Endothelial cell of umbilical vein (primary cell): ENCODE measurements at regions not wholly inside any gene's neighbourhood (a gene's known extent, or its start where the extent isn't known, plus 50 kb on each side); places are given as distances from the start of the nearest gene placed in this dataset.

Source experiments
- BruUV-seq: library from RNA; stranded (reverse); fragments of 400-500 nt; replicated peaks from 2 replicates; lab custom pipeline; 2021; lab: Mats Ljungman, UMichigan
- CTCF ChIA-PET: fragments of 300-600, 350-600 bp; sonication (Branson Sonifier 250); formaldehyde crosslinking; loops from one replicate; lab custom pipeline; 2021; ENCODE audit warnings: antibody characterized with exemption, inconsistent platforms; lab: Charles Lee
- POLR2A ChIA-PET: fragments of 300-600, 350-600 bp; sonication (Branson Sonifier 250); formaldehyde crosslinking; loops from one replicate; lab custom pipeline; 2021; ENCODE audit warnings: antibody characterized with exemption, inconsistent platforms; lab: Charles Lee
- DNase-seq: peaks from one replicate; pipeline ENCODE4 v3.0.0-alpha.2; 2011; ENCODE audit warnings: low read depth, low spot score
- FAIRE-seq: peaks from 2 replicates; lab custom pipeline; 2011; peaks lifted over from hg19 to GRCh38; lab: Jason Lieb, UNC
- H2AFZ ChIP-seq: 2 replicates; pipeline ENCODE4 v1.6.0; 2012; ENCODE audit warnings: low read depth, low read length, control low read depth, inconsistent platforms
- H3K27ac ChIP-seq: 2 replicates; pipeline ENCODE4 v1.5.1; 2011; ENCODE audit warnings: low read depth, mild to moderate bottlenecking, control low read depth, low read length, moderate library complexity; ENCODE audit not compliant: insufficient read depth
- H3K27me3 ChIP-seq, 2 experiments: 2 replicates each; pipeline versions ENCODE4 v1.6.0 to v1.6.1; 2011; ENCODE audit warnings: low read length in 2 of 2, mixed read lengths in 1 of 2; ENCODE audit not compliant: control insufficient read depth in 2 of 2, insufficient read depth in 2 of 2
- H3K36me3 ChIP-seq, 2 experiments: 2 replicates in 1 of 2; 3 replicates in 1 of 2; pipeline ENCODE4 v1.5.1; 2011; ENCODE audit warnings: low read length in 2 of 2, mild to moderate bottlenecking in 1 of 2, moderate library complexity in 1 of 2; ENCODE audit not compliant: control insufficient read depth in 2 of 2, insufficient read depth in 2 of 2; ENCODE audit errors: extremely low read depth in 1 of 2
- H3K4me1 ChIP-seq: 3 replicates; pipeline ENCODE4 v1.5.1; 2011; ENCODE audit warnings: mild to moderate bottlenecking, low read length; ENCODE audit not compliant: control insufficient read depth, insufficient read depth; ENCODE audit errors: extremely low read depth
- H3K4me2 ChIP-seq: 2 replicates; pipeline ENCODE4 v1.6.1; 2011; ENCODE audit warnings: low read length, control low read depth, mixed read lengths; ENCODE audit not compliant: insufficient read depth
- H3K4me3 ChIP-seq, 3 experiments: fragments of 200-600 bp in 1 of 3; sonication (generic), shearing (Covaris generic) in 1 of 3; replicated peaks in 1 of 3; 2 replicates each; pipeline ENCODE4 v1.5.1; 2011 to 2016; ENCODE audit warnings: control low read depth in 3 of 3, low read length in 3 of 3, mild to moderate bottlenecking in 2 of 3, inconsistent platforms in 1 of 3, low read depth in 1 of 3, moderate library complexity in 1 of 3; ENCODE audit not compliant: insufficient read depth in 1 of 3
- H3K79me2 ChIP-seq: 2 replicates; pipeline ENCODE4 v1.6.0; 2012; ENCODE audit warnings: low read length, inconsistent platforms; ENCODE audit not compliant: control insufficient read depth, insufficient read depth
- H3K9ac ChIP-seq: replicated peaks from 2 replicates; pipeline ENCODE3; 2011; ENCODE audit warnings: low read length, control low read depth; ENCODE audit not compliant: insufficient read depth; ENCODE audit errors: extremely low read depth
- H3K9me1 ChIP-seq: replicated peaks from 3 replicates; pipeline ENCODE4 v1.6.0; 2011; ENCODE audit warnings: mild to moderate bottlenecking, low read length; ENCODE audit not compliant: control insufficient read depth, insufficient read depth; ENCODE audit errors: extremely low read depth
- H3K9me3 ChIP-seq: replicated peaks from 2 replicates; pipeline ENCODE4 v1.5.1; 2012; ENCODE audit warnings: low read length, inconsistent platforms; ENCODE audit not compliant: control insufficient read depth, insufficient read depth
- H4K20me1 ChIP-seq: replicated peaks from 2 replicates; pipeline ENCODE3; 2011; ENCODE audit warnings: mild to moderate bottlenecking, low read length; ENCODE audit not compliant: control insufficient read depth, insufficient read depth; ENCODE audit errors: extremely low read depth
- CTCF ChIP-seq, 2 donors: IDR thresholded peaks; 1 replicate in 1 of 2; 2 replicates in 1 of 2; pipeline ENCODE4 v1.5.1; 2011; ENCODE audit warnings: low read length in 2 of 2, mild to moderate bottlenecking in 2 of 2, moderate library complexity in 2 of 2, control low read depth in 1 of 2, inconsistent platforms in 1 of 2, low read depth in 1 of 2; ENCODE audit not compliant: insufficient read depth in 1 of 2; ENCODE audit errors: extremely low read depth in 1 of 2
- EZH2 ChIP-seq: IDR thresholded peaks from 2 replicates; pipeline ENCODE4 v1.6.1; 2012; ENCODE audit warnings: borderline replicate concordance, low read depth, mild to moderate bottlenecking, moderate library complexity, low read length, inconsistent platforms; ENCODE audit not compliant: severe bottlenecking
- FOS ChIP-seq: IDR thresholded peaks from 2 replicates; pipeline ENCODE4 v1.6.1; 2011; ENCODE audit warnings: mild to moderate bottlenecking, low read length, moderate library complexity, borderline replicate concordance; ENCODE audit not compliant: insufficient read depth
- GATA2 ChIP-seq: IDR thresholded peaks from 2 replicates; pipeline ENCODE4 v1.7.0; 2011; ENCODE audit warnings: low read depth, mild to moderate bottlenecking, moderate library complexity, mixed read lengths, low read length; ENCODE audit not compliant: insufficient read length, insufficient read depth
- JUN ChIP-seq: IDR thresholded peaks from 2 replicates; pipeline ENCODE4 v1.6.1; 2011; ENCODE audit warnings: borderline replicate concordance, low read depth; ENCODE audit not compliant: insufficient read length, insufficient read depth
- MAX ChIP-seq: IDR thresholded peaks from 2 replicates; pipeline ENCODE4 v1.6.1; 2011; ENCODE audit not compliant: insufficient read depth, insufficient read length
- POLR2A ChIP-seq: IDR thresholded peaks from 2 replicates; pipeline ENCODE4 v1.6.1; 2012; ENCODE audit warnings: low read depth, mild to moderate bottlenecking, control low read depth, low read length
- POLR2AphosphoS5 ChIP-seq: IDR thresholded peaks from 2 replicates; pipeline ENCODE4 v1.6.1; 2012; ENCODE audit warnings: low read depth, mild to moderate bottlenecking, control low read depth, low read length, moderate library complexity; ENCODE audit not compliant: insufficient read depth
- dilution Hi-C: fragments of 300-500 bp; cut with MboI; formaldehyde crosslinking; loops from one replicate; pipeline ENCODE4 v1.15.0; 2019; ENCODE audit warnings: low sequenced_read_pairs; ENCODE audit not compliant: extremely low pct_ligation_motif_present
- intact Hi-C: fragments of 100-400 bp; cut with micrococcal nuclease; formaldehyde crosslinking; loops from one replicate; pipeline ENCODE4 v1.10.0; 2022

GRCh38 chr20:56098981-56099500, 93.7 kb upstream of the CBLN4 start:
- no peak overlapping the region for H3K27ac ChIP-seq
- no peaks in the 10 kb centered on the region for H3K27me3 ChIP-seq
- TF ChIP-seq MAX (no peak), EZH2 (no peak), JUN (no peak), CTCF (IDR thresholded peaks at IDR 0.05; ENCODE audit: extremely low read depth in 1 of 2, insufficient read depth in 1 of 2, low read depth in 1 of 2, low read length in 2 of 2) (no peak), FOS (no peak), POLR2A (no peak), POLR2AphosphoS5 (no peak), GATA2 (no peak)
- no peak overlapping the region for H2AFZ ChIP-seq
- H3K4me2 ChIP-seq = no peak overlapping the region
- no peak overlapping the region for H3K9ac ChIP-seq
- no peak overlapping the region for H3K4me3 ChIP-seq
- peaks cover 10% of the 10 kb centered on the region for H3K9me3 ChIP-seq
- no peaks in the 10 kb centered on the region for H3K9me1 ChIP-seq
- CTCF ChIA-PET = no interaction called here
- POLR2A ChIA-PET = no interaction called here
- H3K36me3 ChIP-seq = no peaks in the 10 kb centered on the region
- DNase-seq = no peak
- no TSS peak for BruUV-seq
- intact Hi-C loops = no loop called here
- H4K20me1 ChIP-seq = no peaks in the 10 kb centered on the region
- dilution Hi-C loops = no loop called here
- no peak for FAIRE-seq
- no peaks in the 10 kb centered on the region for H3K79me2 ChIP-seq
- no peaks in the 10 kb centered on the region for H3K4me1 ChIP-seq
